ENCODE measurements at regions not wholly inside any gene's neighbourhood (a gene's known extent, or its start where the extent isn't known, plus 50 kb on each side); places are given as distances from the start of the nearest gene placed in this dataset.

GRCh38 chr7:155874411-155874810, 62.1 kb upstream of the SHH start:
- FAIRE-seq: no peak

- no peak for FAIRE-seq
Measured at GRCh38 chr7:155874010-155874409, 61.7 kb upstream of the SHH start.

GRCh38 chr7:155872678-155873369, 60.6 kb upstream of the SHH start:
- FAIRE-seq: no peak

GRCh38 chr7:155871211-155871610, 58.9 kb upstream of the SHH start:
- FAIRE-seq: no peak

- FAIRE-seq: no peak
Measured at GRCh38 chr7:155870334-155871180, 58.3 kb upstream of the SHH start.

- FAIRE-seq: no peak
Measured at GRCh38 chr7:155869784-155870076, 57.5 kb upstream of the SHH start.

- no peak for FAIRE-seq
Measured at GRCh38 chr7:155868955-155869783, 56.9 kb upstream of the SHH start.

GRCh38 chr7:155867734-155868400, 55.6 kb upstream of the SHH start:
- no peak for FAIRE-seq

- FAIRE-seq: no peak
Measured at GRCh38 chr7:155867280-155867679, 55.0 kb upstream of the SHH start.

- no peak for FAIRE-seq
Measured at GRCh38 chr7:155865830-155866525, 53.7 kb upstream of the SHH start.

- FAIRE-seq: no peak
Measured at GRCh38 chr7:155864991-155865690, 52.9 kb upstream of the SHH start.

- no peak for FAIRE-seq
Measured at GRCh38 chr7:155864271-155864985, 52.2 kb upstream of the SHH start.

GRCh38 chr7:155863721-155864151, 51.5 kb upstream of the SHH start:
- FAIRE-seq: no peak

GRCh38 chr7:155862123-155862892, 50.0 kb upstream of the SHH start:
- no peak for FAIRE-seq
